GM12878 (cell line): ENCODE measurements at regions not wholly inside any gene's neighbourhood (a gene's known extent, or its start where the extent isn't known, plus 50 kb on each side); places are given as distances from the start of the nearest gene placed in this dataset.
A peak's percentile ranks its signal among the peaks of the same experiment; 100 is the strongest.

ENCODE experiments used
- ATAC-seq: fragments of 200-7000 bp; cut with Tn5 transposase; 3 replicates; pipeline ENCODE4 v1.9.1; 2020; ENCODE audit warnings: mild to moderate bottlenecking, moderate library complexity
- BruUV-seq: library from RNA; stranded (reverse); fragments of 400-500 nt; replicated peaks from 2 replicates; lab custom pipeline; 2021; lab: Mats Ljungman, UMichigan
- CTCF ChIA-PET: fragments of 300-600 bp; sonication (Branson Sonifier 250); formaldehyde crosslinking; extraction: SDS; loops from one replicate; lab custom pipeline; 2021; ENCODE audit warnings: inconsistent platforms; lab: Yijun Ruan, JAX
- POLR2A ChIA-PET: fragments of 350-600 bp; formaldehyde crosslinking; extraction: SDS; loops from one replicate; lab custom pipeline; 2021; ENCODE audit warnings: inconsistent platforms; lab: Charles Lee
- RAD21 ChIA-PET: fragments of 300-600 bp; sonication (Branson Sonifier 250); formaldehyde crosslinking; loops from one replicate; lab custom pipeline; 2023; ENCODE audit warnings: antibody characterized with exemption; ENCODE audit not compliant: unreplicated experiment; lab: Charles Lee
- SMC1A ChIA-PET: fragments of 300-600 bp; sonication (Branson Sonifier 250); formaldehyde crosslinking; loops from one replicate; lab custom pipeline; 2023; ENCODE audit not compliant: unreplicated experiment, uncharacterized antibody; lab: Charles Lee
- DNase-seq: peaks from one replicate; pipeline ENCODE4 v3.0.0-alpha.2; 2011; ENCODE audit warnings: low read depth, low spot score
- FAIRE-seq: peaks from 3 replicates; lab custom pipeline; 2011; peaks lifted over from hg19 to GRCh38; lab: Jason Lieb, UNC
- H2AFZ ChIP-seq: 2 replicates; pipeline ENCODE4 v1.6.0; 2011; ENCODE audit warnings: low read depth, low read length, control low read depth; ENCODE audit not compliant: control insufficient read depth
- H3K27ac ChIP-seq: 2 replicates; pipeline ENCODE4 v1.5.1; 2011; ENCODE audit warnings: control low read depth; ENCODE audit not compliant: control insufficient read depth, insufficient read depth
- H3K27me3 ChIP-seq, 2 experiments: replicated peaks in 1 of 2; 2 replicates each; pipeline versions ENCODE4 v1.6.0 to v1.6.1; 2011; ENCODE audit warnings: low read length in 1 of 2; ENCODE audit not compliant: control insufficient read depth in 2 of 2, insufficient read depth in 2 of 2
- H3K36me3 ChIP-seq, 2 experiments: 2 replicates each; pipeline ENCODE4 v1.5.1; 2011; ENCODE audit warnings: low read length in 1 of 2; ENCODE audit not compliant: control insufficient read depth in 2 of 2, insufficient read depth in 2 of 2
- H3K4me1 ChIP-seq: 2 replicates; pipeline ENCODE4 v1.6.1; 2011; ENCODE audit warnings: mild to moderate bottlenecking, low read length, moderate library complexity, mixed read lengths; ENCODE audit not compliant: control insufficient read depth, insufficient read depth
- H3K4me2 ChIP-seq: 2 replicates; pipeline ENCODE4 v1.6.0; 2011; ENCODE audit warnings: control low read depth; ENCODE audit not compliant: control insufficient read depth, insufficient read depth
- H3K4me3 ChIP-seq: fragments of 200-600 bp; sonication (generic); 2 replicates; pipeline ENCODE4 v1.5.1; 2016
- H3K79me2 ChIP-seq: 2 replicates; pipeline ENCODE4 v1.6.0; 2011; ENCODE audit warnings: low read length; ENCODE audit not compliant: control insufficient read depth, insufficient read depth
- H3K9ac ChIP-seq: 2 replicates; pipeline ENCODE4 v1.8.0; 2011; ENCODE audit warnings: low read length, control low read depth, mixed read lengths; ENCODE audit not compliant: control insufficient read depth, insufficient read depth
- H3K9me3 ChIP-seq: replicated peaks from 3 replicates; pipeline ENCODE4 v1.5.1; 2011; ENCODE audit warnings: mild to moderate bottlenecking, low read length; ENCODE audit not compliant: control insufficient read depth, insufficient read depth
- H4K20me1 ChIP-seq: 2 replicates; pipeline ENCODE4 v1.6.0; 2011; ENCODE audit not compliant: control insufficient read depth, insufficient read depth
- BCL3 ChIP-seq: IDR thresholded peaks from 2 replicates; pipeline ENCODE4 v1.6.1; 2011; ENCODE audit warnings: borderline replicate concordance, low read depth, mild to moderate bottlenecking, moderate library complexity, low read length; ENCODE audit not compliant: insufficient read depth, poor library complexity, severe bottlenecking
- CHD2 ChIP-seq: IDR thresholded peaks from 2 replicates; pipeline ENCODE4 v1.6.1; 2011; ENCODE audit warnings: low read depth, low read length, improper control_type of control experiment, borderline replicate concordance
- CUX1 ChIP-seq: IDR thresholded peaks from 2 replicates; pipeline ENCODE4 v1.6.1; 2012; ENCODE audit warnings: improper control_type of control experiment, low read depth, low read length; ENCODE audit not compliant: insufficient replicate concordance
- E2F4 ChIP-seq: IDR thresholded peaks from 2 replicates; pipeline ENCODE4 v1.6.1; 2012; ENCODE audit warnings: low read depth, low read length, improper control_type of control experiment
- IKZF1 ChIP-seq: fragments of 450-650 bp; conservative IDR thresholded peaks from 2 replicates; pipeline ENCODE4 v1.6.1; 2017; ENCODE audit warnings: antibody characterized with exemption, mild to moderate bottlenecking
- JUNB ChIP-seq: IDR thresholded peaks from 2 replicates; pipeline ENCODE4 v1.6.1; 2016; ENCODE audit warnings: antibody characterized with exemption, mild to moderate bottlenecking
- KLF5 ChIP-seq: fragments of 450-650 bp; IDR thresholded peaks from 2 replicates; pipeline ENCODE4 v1.6.1; 2014; ENCODE audit warnings: mild to moderate bottlenecking; ENCODE audit not compliant: partially characterized antibody
- MYC ChIP-seq: IDR thresholded peaks from 2 replicates; pipeline ENCODE4 v1.6.1; 2011; ENCODE audit warnings: mild to moderate bottlenecking, low read length, moderate library complexity, inconsistent platforms; ENCODE audit not compliant: insufficient read depth, insufficient replicate concordance, insufficient read length, severe bottlenecking
- RAD21 ChIP-seq: IDR thresholded peaks from 2 replicates; pipeline ENCODE4 v1.6.1; 2011; ENCODE audit warnings: mild to moderate bottlenecking, low read depth, low read length, moderate library complexity; ENCODE audit not compliant: insufficient read depth
- RCOR1 ChIP-seq: conservative IDR thresholded peaks from 2 replicates; pipeline ENCODE4 v1.6.1; 2012; ENCODE audit warnings: low read depth, low read length, improper control_type of control experiment
- RFX5 ChIP-seq: IDR thresholded peaks from 2 replicates; pipeline ENCODE4 v1.6.1; 2011; ENCODE audit warnings: low read depth, low read length, improper control_type of control experiment
- SMAD1 ChIP-seq: fragments of 450-650 bp; IDR thresholded peaks from 2 replicates; pipeline ENCODE4 v1.6.1; 2018; ENCODE audit warnings: mild to moderate bottlenecking, low read depth; ENCODE audit not compliant: partially characterized antibody
- SRF ChIP-seq, 2 experiments: IDR thresholded peaks; 2 replicates each; pipeline ENCODE4 v1.6.1; 2011; ENCODE audit warnings: low read depth in 2 of 2, low read length in 2 of 2, mild to moderate bottlenecking in 1 of 2, moderate library complexity in 1 of 2
- STAT1 ChIP-seq: fragments of 450-650 bp; conservative IDR thresholded peaks from 2 replicates; pipeline ENCODE4 v1.6.1; 2014; ENCODE audit warnings: antibody characterized with exemption, mild to moderate bottlenecking
- ZNF274 ChIP-seq: IDR thresholded peaks from one replicate; pipeline ENCODE4 v1.8.0; 2011; ENCODE audit not compliant: insufficient read length, insufficient read depth
- WGBS: methylation state at CpG from one replicate; pipeline ENCODE4 v1.1.6; 2016; ENCODE audit warnings: low lambda C conversion rate; ENCODE audit not compliant: insufficient replicate concordance, insufficient coverage; ENCODE audit errors: missing lambda C conversion rate; 5-methylcytosine and 5-hydroxymethylcytosine counted together
- in situ Hi-C: fragments of 300-500 bp; cut with MboI; formaldehyde crosslinking; loops from 9 replicates; pipeline ENCODE4 v1.14.3; 2018; ENCODE audit warnings: mixed read lengths
- intact Hi-C: fragments of 100-400 bp; cut with micrococcal nuclease; formaldehyde crosslinking; loops from one replicate; pipeline ENCODE4 v1.14.2; 2022; ENCODE audit not compliant: unreplicated experiment

- no peaks in the 10 kb centered on the region for H3K36me3 ChIP-seq
- no peak overlapping the region for H3K27ac ChIP-seq
- ChIA-PET RAD21 (no interaction called here), SMC1A (interaction anchor here (0.7 kb wide), 1 partner anchor 1839 kb away, joined by 3 read pairs; no protein-coding TSS in a partner anchor), CTCF (no interaction called here), POLR2A (no interaction called here)
- intact Hi-C loops, result no loop called here
- H3K79me2 ChIP-seq, result no peaks in the 10 kb centered on the region
- no peaks in the 10 kb centered on the region for H4K20me1 ChIP-seq
- ATAC-seq, result no peak
- BruUV-seq, result no TSS peak
- TF ChIP-seq E2F4 (no peak), RFX5 (no peak), CHD2 (no peak), MYC (no peak), KLF5 (no peak), CUX1 (no peak), ZNF274 (no peak), BCL3 (no peak), SRF (IDR thresholded peaks at IDR 0.05; ENCODE audit: low read depth in 2 of 2, low read length in 2 of 2) (no peak), IKZF1 (no peak), STAT1 (no peak), RAD21 (no peak), JUNB (no peak), RCOR1 (no peak), SMAD1 (no peak)
- H3K27me3 ChIP-seq, result no peaks in the 10 kb centered on the region
- FAIRE-seq, result no peak
- in situ Hi-C loops, result no loop called here
- no peak for DNase-seq
- no peak overlapping the region for H3K9ac ChIP-seq
- WGBS, result 18% methylated on average over 12 of the region's 12 CpGs
- H3K9me3 ChIP-seq, result no peaks in the 10 kb centered on the region; the same call in 2 of the 3 replicates
- no peak overlapping the region; the same call in 1 of the 2 replicates for H3K4me2 ChIP-seq
- H2AFZ ChIP-seq, result peak overlapping the region; percentile 24; the same call in 1 of the 2 replicates
- H3K4me1 ChIP-seq, result no peaks in the 10 kb centered on the region
- H3K4me3 ChIP-seq, result no peak overlapping the region
Observed at GRCh38 chr6:163860287-163861081, 446.0 kb downstream of the QKI start.
